DND-41 (cell line): ENCODE measurements at regions not wholly inside any gene's neighbourhood (a gene's known extent, or its start where the extent isn't known, plus 50 kb on each side); places are given as distances from the start of the nearest gene placed in this dataset.

Experiments
- ATAC-seq: fragments of 200-7000 bp; cut with Tn5 transposase; 3 replicates; pipeline ENCODE4 v1.9.1; 2021; ENCODE audit warnings: low read depth; ENCODE audit not compliant: insufficient read depth
- DNase-seq: peaks from one replicate; pipeline ENCODE4 v3.0.0-alpha.2; 2020
- H2AFZ ChIP-seq: 2 replicates; pipeline ENCODE4 v1.6.0; 2012; ENCODE audit warnings: low read depth, low read length
- H3K27ac ChIP-seq: 2 replicates; pipeline ENCODE4 v1.5.1; 2012; ENCODE audit warnings: low read length, inconsistent platforms
- H3K27me3 ChIP-seq: fragments of 200-600 bp; sonication (generic); 2 replicates; pipeline ENCODE4 v1.6.0; 2012; ENCODE audit warnings: low read length, mild to moderate bottlenecking, inconsistent platforms; ENCODE audit not compliant: insufficient read depth, poor library complexity
- H3K36me3 ChIP-seq: 2 replicates; pipeline ENCODE4 v1.5.1; 2012; ENCODE audit warnings: low read length, inconsistent platforms; ENCODE audit not compliant: insufficient read depth
- H3K4me1 ChIP-seq: 2 replicates; pipeline ENCODE4 v1.5.1; 2012; ENCODE audit warnings: mild to moderate bottlenecking, low read length; ENCODE audit not compliant: insufficient read depth
- H3K4me2 ChIP-seq: 2 replicates; pipeline ENCODE4 v1.6.0; 2012; ENCODE audit warnings: mild to moderate bottlenecking, moderate library complexity, low read length, inconsistent platforms; ENCODE audit not compliant: insufficient read depth
- H3K4me3 ChIP-seq, 2 experiments: fragments of 200-600 bp in 1 of 2; shearing (Covaris generic) in 1 of 2; 2 replicates each; pipeline ENCODE4 v1.5.1; 2012 to 2016; ENCODE audit warnings: inconsistent platforms in 2 of 2, low read length in 2 of 2, mild to moderate bottlenecking in 2 of 2, low read depth in 1 of 2, moderate library complexity in 1 of 2
- H3K79me2 ChIP-seq: 2 replicates; pipeline ENCODE4 v1.6.0; 2012; ENCODE audit warnings: low read length, inconsistent platforms; ENCODE audit not compliant: insufficient read depth
- H3K9ac ChIP-seq: 2 replicates; pipeline ENCODE4 v1.6.0; 2012; ENCODE audit warnings: low read depth, mild to moderate bottlenecking, inconsistent platforms, low read length, moderate library complexity
- H3K9me3 ChIP-seq: 2 replicates; pipeline ENCODE4 v1.5.1; 2012; ENCODE audit warnings: low read length, moderate library complexity, mild to moderate bottlenecking, inconsistent platforms; ENCODE audit not compliant: insufficient read depth, severe bottlenecking
- H4K20me1 ChIP-seq: 2 replicates; pipeline ENCODE4 v1.6.0; 2012; ENCODE audit warnings: low read length; ENCODE audit not compliant: insufficient read depth
- EZH2 ChIP-seq: IDR thresholded peaks from 3 replicates; pipeline ENCODE4 v1.6.1; 2012; ENCODE audit warnings: borderline replicate concordance, low read depth, mild to moderate bottlenecking, moderate library complexity, low read length, inconsistent platforms; ENCODE audit not compliant: severe bottlenecking
- TF ChIP-seq, protein P1 (sequence below): IDR thresholded peaks from 2 replicates; pipeline ENCODE4 v1.5.1; 2012; ENCODE audit warnings: borderline replicate concordance, low read length, moderate library complexity, mild to moderate bottlenecking; ENCODE audit not compliant: poor library complexity, severe bottlenecking; ENCODE audit errors: extremely low read depth

- no peak overlapping the region for H3K9ac ChIP-seq
- H3K79me2 ChIP-seq = no peaks in the 10 kb centered on the region
- no peaks in the 10 kb centered on the region for H3K4me1 ChIP-seq
- ATAC-seq (no peak), DNase-seq (no peak)
- H3K27me3 ChIP-seq = no peaks in the 10 kb centered on the region
- H4K20me1 ChIP-seq = no peaks in the 10 kb centered on the region
- H3K27ac ChIP-seq = no peak overlapping the region
- H3K9me3 ChIP-seq = no peaks in the 10 kb centered on the region
- TF ChIP-seq, protein P1, sequence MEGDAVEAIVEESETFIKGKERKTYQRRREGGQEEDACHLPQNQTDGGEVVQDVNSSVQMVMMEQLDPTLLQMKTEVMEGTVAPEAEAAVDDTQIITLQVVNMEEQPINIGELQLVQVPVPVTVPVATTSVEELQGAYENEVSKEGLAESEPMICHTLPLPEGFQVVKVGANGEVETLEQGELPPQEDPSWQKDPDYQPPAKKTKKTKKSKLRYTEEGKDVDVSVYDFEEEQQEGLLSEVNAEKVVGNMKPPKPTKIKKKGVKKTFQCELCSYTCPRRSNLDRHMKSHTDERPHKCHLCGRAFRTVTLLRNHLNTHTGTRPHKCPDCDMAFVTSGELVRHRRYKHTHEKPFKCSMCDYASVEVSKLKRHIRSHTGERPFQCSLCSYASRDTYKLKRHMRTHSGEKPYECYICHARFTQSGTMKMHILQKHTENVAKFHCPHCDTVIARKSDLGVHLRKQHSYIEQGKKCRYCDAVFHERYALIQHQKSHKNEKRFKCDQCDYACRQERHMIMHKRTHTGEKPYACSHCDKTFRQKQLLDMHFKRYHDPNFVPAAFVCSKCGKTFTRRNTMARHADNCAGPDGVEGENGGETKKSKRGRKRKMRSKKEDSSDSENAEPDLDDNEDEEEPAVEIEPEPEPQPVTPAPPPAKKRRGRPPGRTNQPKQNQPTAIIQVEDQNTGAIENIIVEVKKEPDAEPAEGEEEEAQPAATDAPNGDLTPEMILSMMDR = no peak
- TF ChIP-seq EZH2 = no peak
- no peak overlapping the region for H2AFZ ChIP-seq
- no peak overlapping the region for H3K4me2 ChIP-seq
- H3K36me3 ChIP-seq = no peaks in the 10 kb centered on the region
- H3K4me3 ChIP-seq = no peak overlapping the region
These were observed 1505.3 kb downstream of the AACS start for GRCh38 chr12:126570566-126570965.

- Histone ChIP-seq H3K27me3 (no peaks in the 10 kb centered on the region), H3K4me3 (no peak overlapping the region), H3K27ac (no peak overlapping the region), H4K20me1 (no peaks in the 10 kb centered on the region), H3K79me2 (no peaks in the 10 kb centered on the region), H3K9ac (no peak overlapping the region), H3K9me3 (no peaks in the 10 kb centered on the region), H2AFZ (no peak overlapping the region), H3K36me3 (no peaks in the 10 kb centered on the region), H3K4me2 (no peak overlapping the region), H3K4me1 (no peaks in the 10 kb centered on the region)
- no peak for DNase-seq
- ATAC-seq = no peak
- TF ChIP-seq, protein P1 = no peak
- TF ChIP-seq EZH2 = no peak
These were observed 1506.9 kb downstream of the AACS start for GRCh38 chr12:126572170-126572569.

DNA sequence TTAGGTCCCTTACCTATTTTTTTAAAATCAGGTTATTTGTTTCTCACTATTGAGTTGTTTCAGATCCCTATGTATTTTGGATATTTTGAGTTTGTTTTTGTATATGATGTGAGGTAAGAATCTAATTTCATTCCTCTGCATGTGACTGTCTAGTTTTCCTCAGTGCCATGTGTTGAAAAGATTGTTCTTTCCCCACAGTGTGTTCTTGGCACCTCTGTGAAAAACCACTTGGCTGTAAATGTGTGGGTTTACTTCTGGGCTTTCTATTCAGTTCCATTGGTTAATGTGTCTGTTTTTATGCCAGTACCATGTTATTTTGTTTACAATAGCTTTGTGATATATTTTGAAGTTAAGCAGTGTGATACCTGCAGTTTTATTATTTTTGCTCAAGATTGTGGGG, 1516.4 kb downstream of the AACS start:
- ATAC-seq = no peak
- no peak overlapping the region for H3K4me2 ChIP-seq
- H3K4me3 ChIP-seq = no peak overlapping the region
- H2AFZ ChIP-seq = no peak overlapping the region
- no peaks in the 10 kb centered on the region for H3K36me3 ChIP-seq
- H3K27me3 ChIP-seq = no peaks in the 10 kb centered on the region
- TF ChIP-seq, protein P1 = no peak
- TF ChIP-seq EZH2 = no peak
- H4K20me1 ChIP-seq = no peaks in the 10 kb centered on the region
- no peak overlapping the region for H3K9ac ChIP-seq
- no peak for DNase-seq
- H3K9me3 ChIP-seq = no peaks in the 10 kb centered on the region
- H3K79me2 ChIP-seq = no peaks in the 10 kb centered on the region
- no peak overlapping the region for H3K27ac ChIP-seq
- no peaks in the 10 kb centered on the region for H3K4me1 ChIP-seq

GRCh38 chr12:126582231-126582630, 1517.0 kb downstream of the AACS start:
- no peaks in the 10 kb centered on the region for H3K27me3 ChIP-seq
- ATAC-seq = no peak
- no peak overlapping the region for H3K4me2 ChIP-seq

More at GRCh38 chr12:126582231-126582630, 1517.0 kb downstream of the AACS start:
- Histone ChIP-seq H3K4me3 (no peak overlapping the region), H3K79me2 (no peaks in the 10 kb centered on the region), H3K27ac (no peak overlapping the region), H3K36me3 (no peaks in the 10 kb centered on the region), H4K20me1 (no peaks in the 10 kb centered on the region), H3K4me1 (no peaks in the 10 kb centered on the region), H2AFZ (no peak overlapping the region), H3K9me3 (no peaks in the 10 kb centered on the region), H3K9ac (no peak overlapping the region)
- DNase-seq = no peak
- no peak for TF ChIP-seq EZH2
- TF ChIP-seq, protein P1 = no peak
